K562 (cell line): ENCODE measurements at regions not wholly inside any gene's neighbourhood (a gene's known extent, or its start where the extent isn't known, plus 50 kb on each side); places are given as distances from the start of the nearest gene placed in this dataset.

Source experiments
- ARID2 ChIP-seq: fragments of 450-650 bp; IDR thresholded peaks from 2 replicates; pipeline ENCODE4 v1.6.1; 2017; ENCODE audit warnings: antibody characterized with exemption, mild to moderate bottlenecking
- BACH1 ChIP-seq: fragments of 200-800 bp; sonication (Bioruptor generic); IDR thresholded peaks from 2 replicates; pipeline ENCODE4 v1.6.1; 2016; ENCODE audit warnings: missing genetic modification characterization, missing compliant biosample characterization
- CHD7 ChIP-seq: fragments of 200-600 bp; sonication (generic); IDR thresholded peaks from one replicate; pipeline ENCODE4 v1.6.1; 2012; ENCODE audit warnings: mild to moderate bottlenecking, low read depth, low read length, inconsistent platforms
- EZH2 ChIP-seq: IDR thresholded peaks from 2 replicates; pipeline ENCODE4 v1.6.1; 2012; ENCODE audit warnings: low read depth, mild to moderate bottlenecking, inconsistent platforms, low read length, borderline replicate concordance
- RBM39 ChIP-seq: fragments of 200-400 bp; formaldehyde crosslinking; optimal IDR thresholded peaks from 2 replicates; pipeline ENCODE3; 2018; ENCODE audit warnings: low read depth, low read length
- SREBF2 ChIP-seq: sonication (generic); formaldehyde crosslinking; IDR thresholded peaks from 2 replicates; pipeline ENCODE4 v1.4.0; 2020; ENCODE audit warnings: mild to moderate bottlenecking, missing genetic modification reagents
- ZNF639 ChIP-seq, 2 experiments: fragments of 200-800 bp in 1 of 2; sonication (Bioruptor generic) in 1 of 2; sonication (generic) in 1 of 2; formaldehyde crosslinking in 1 of 2; IDR thresholded peaks in 1 of 2; conservative IDR thresholded peaks in 1 of 2; 2 replicates each; pipeline versions ENCODE4 v1.5.0 to v1.6.1; 2016 to 2020; ENCODE audit warnings: missing compliant biosample characterization in 1 of 2, missing genetic modification characterization in 1 of 2, missing genetic modification reagents in 1 of 2
- ZNF740 ChIP-seq, 3 experiments: fragments of 200-800 bp in 1 of 3; sonication (Bioruptor generic) in 1 of 3; sonication (generic) in 1 of 3; formaldehyde crosslinking in 1 of 3; IDR thresholded peaks; 2 replicates each; pipeline versions ENCODE4 v1.6.1 to v1.8.0; 2016 to 2022; ENCODE audit warnings: mild to moderate bottlenecking in 2 of 3, missing compliant biosample characterization in 2 of 3, missing genetic modification characterization in 2 of 3, missing genetic modification reagents in 1 of 3

- TF ChIP-seq CHD7 (no peak), BACH1 (no peak), ZNF639 (CRISPR knock-in tag; conservative IDR thresholded peaks at IDR 0.05 in 1 of 2, IDR thresholded peaks at IDR 0.05 in 1 of 2) (no peak), ARID2 (no peak), SREBF2 (no peak), ZNF740 (CRISPR knock-in tag; IDR thresholded peaks at IDR 0.05) (no peak), ZNF740 (tag; IDR thresholded peaks at IDR 0.05) (no peak), RBM39 (no peak), EZH2 (no peak)
These were observed 62.9 kb downstream of the ADAMTS1 start (continued) for GRCh38 chr21:26782331-26782730.
